ENCODE measurements at regions not wholly inside any gene's neighbourhood (a gene's known extent, or its start where the extent isn't known, plus 50 kb on each side); places are given as distances from the start of the nearest gene placed in this dataset.

- intact Hi-C loops (cut with DNase I, micrococcal nuclease): no loop called here
- H3K36me3 ChIP-seq (ENCODE audit: insufficient read depth, low read length): peaks cover 6% of the 10 kb centered on the region
- no peaks in the 10 kb centered on the region for H3K27me3 Mint-ChIP-seq
- no peaks in the 10 kb centered on the region for H3K27me3 ChIP-seq (ENCODE audit: control insufficient read depth in 1 of 2, insufficient read depth in 2 of 2, low read length in 2 of 2)
- H3K9me3 Mint-ChIP-seq: no peaks in the 10 kb centered on the region
- DNase-seq (no peak), ATAC-seq (ENCODE audit: poor library complexity) (no peak)
- ChIA-PET POLR2A (no interaction called here), CTCF (no interaction called here)
- H3K4me3 Mint-ChIP-seq: no peak overlapping the region
- no peak overlapping the region for H3K27ac ChIP-seq (ENCODE audit: low read depth in 1 of 2, low read length in 2 of 2)
- no peak overlapping the region for H3K27ac Mint-ChIP-seq
- peaks cover 8% of the 10 kb centered on the region for H3K4me1 ChIP-seq (ENCODE audit: insufficient read depth, low read length)
- no peaks in the 10 kb centered on the region for H3K9me3 ChIP-seq (ENCODE audit: control insufficient read depth in 1 of 2, insufficient read depth in 1 of 2, low read length in 2 of 2)
- H3K36me3 Mint-ChIP-seq (ENCODE audit: low read depth): peaks cover 38% of the 10 kb centered on the region
- H3K4me1 Mint-ChIP-seq (ENCODE audit: low read depth): peaks cover 12% of the 10 kb centered on the region
- TF ChIP-seq CTCF (IDR thresholded peaks at IDR 0.05): no peak
- H3K4me3 ChIP-seq (ENCODE audit: low read length): no peak overlapping the region
Measured at GRCh38 chrX:2596555-2597255, 94.4 kb upstream of the CD99 start.

- ChIA-PET CTCF (no interaction called here), POLR2A (no interaction called here)
- H3K9me3 ChIP-seq (ENCODE audit: control insufficient read depth in 1 of 2, insufficient read depth in 1 of 2, low read length in 2 of 2): no peaks in the 10 kb centered on the region
- Mint-ChIP-seq H3K4me1 (ENCODE audit: low read depth) (peaks cover 12% of the 10 kb centered on the region), H3K36me3 (ENCODE audit: low read depth) (peaks cover 31% of the 10 kb centered on the region), H3K27ac (no peak overlapping the region), H3K27me3 (no peaks in the 10 kb centered on the region), H3K9me3 (no peaks in the 10 kb centered on the region), H3K4me3 (no peak overlapping the region)
- ATAC-seq (ENCODE audit: poor library complexity) (no peak), DNase-seq (no peak)
- H3K4me3 ChIP-seq (ENCODE audit: low read length): no peak overlapping the region
- no peak overlapping the region for H3K27ac ChIP-seq (ENCODE audit: low read depth in 1 of 2, low read length in 2 of 2)
- no peak for TF ChIP-seq CTCF (IDR thresholded peaks at IDR 0.05)
- H3K27me3 ChIP-seq (ENCODE audit: control insufficient read depth in 1 of 2, insufficient read depth in 2 of 2, low read length in 2 of 2): no peaks in the 10 kb centered on the region
- intact Hi-C loops (cut with DNase I, micrococcal nuclease): no loop called here
- peaks cover 6% of the 10 kb centered on the region for H3K36me3 ChIP-seq (ENCODE audit: insufficient read depth, low read length)
- H3K4me1 ChIP-seq (ENCODE audit: insufficient read depth, low read length): peaks cover 8% of the 10 kb centered on the region
Measured at GRCh38 chrX:2596045-2596444, 95.0 kb upstream of the CD99 start.

GRCh38 chrX:2595258-2595657 lies 94.5 kb upstream of the DHRSX start:
- no peaks in the 10 kb centered on the region for H3K36me3 ChIP-seq (ENCODE audit: insufficient read depth, low read length)
- no peak for TF ChIP-seq CTCF (IDR thresholded peaks at IDR 0.05)
- ATAC-seq (ENCODE audit: poor library complexity): no peak
- intact Hi-C loops (cut with DNase I, micrococcal nuclease): loop anchor here in 1 of 2 experiments (2.0 kb wide), 1 partner anchor 1348 kb away; no protein-coding TSS in a partner anchor
- no peaks in the 10 kb centered on the region for H3K9me3 ChIP-seq (ENCODE audit: control insufficient read depth in 1 of 2, insufficient read depth in 1 of 2, low read length in 2 of 2)
- Mint-ChIP-seq H3K36me3 (ENCODE audit: low read depth) (peaks cover 23% of the 10 kb centered on the region), H3K4me1 (ENCODE audit: low read depth) (peaks cover 12% of the 10 kb centered on the region), H3K27me3 (no peaks in the 10 kb centered on the region), H3K9me3 (no peaks in the 10 kb centered on the region), H3K27ac (no peak overlapping the region), H3K4me3 (no peak overlapping the region)
- H3K27me3 ChIP-seq (ENCODE audit: control insufficient read depth in 1 of 2, insufficient read depth in 2 of 2, low read length in 2 of 2): no peaks in the 10 kb centered on the region
- no peak overlapping the region for H3K4me3 ChIP-seq (ENCODE audit: low read length)
- CTCF ChIA-PET: no interaction called here
- DNase-seq: no peak
- no peak overlapping the region for H3K27ac ChIP-seq (ENCODE audit: low read depth in 1 of 2, low read length in 2 of 2)
- H3K4me1 ChIP-seq (ENCODE audit: insufficient read depth, low read length): peaks cover 8% of the 10 kb centered on the region
- POLR2A ChIA-PET: no interaction called here
